WTC11 (cell line): ENCODE measurements at regions not wholly inside any gene's neighbourhood (a gene's known extent, or its start where the extent isn't known, plus 50 kb on each side); places are given as distances from the start of the nearest gene placed in this dataset.

Source experiments
- ATAC-seq: fragments of 200-7000 bp; cut with Tn5 transposase; 2 replicates; pipeline ENCODE4 v1.10.0; 2021; ENCODE audit warnings: mild to moderate bottlenecking, moderate library complexity
- CTCF ChIA-PET: fragments of 300-600 bp; sonication (Branson Sonifier 250); formaldehyde crosslinking; loops from one replicate; lab custom pipeline; 2021; ENCODE audit warnings: antibody characterized with exemption; lab: Charles Lee
- POLR2A ChIA-PET: fragments of 350-600 bp; sonication (Branson Sonifier 250); formaldehyde crosslinking; loops from one replicate; lab custom pipeline; 2021; ENCODE audit warnings: antibody characterized with exemption; lab: Charles Lee
- DNase-seq: peaks from one replicate; pipeline ENCODE4 v3.0.0; 2021; ENCODE audit warnings: low spot score
- H3K27ac Mint-ChIP-seq: 2 replicates; pipeline ENCODE4 v1.8.0; 2021; ENCODE audit warnings: mixed read lengths
- H3K27me3 Mint-ChIP-seq: 2 replicates; pipeline ENCODE4 v1.8.0; 2021; ENCODE audit warnings: low read depth, mild to moderate bottlenecking, moderate library complexity, mixed read lengths
- H3K36me3 Mint-ChIP-seq: 2 replicates; pipeline ENCODE4 v1.8.0; 2021; ENCODE audit warnings: mixed read lengths
- H3K4me1 Mint-ChIP-seq: 2 replicates; pipeline ENCODE4 v1.8.0; 2022; ENCODE audit warnings: mixed read lengths
- H3K4me3 Mint-ChIP-seq: 2 replicates; pipeline ENCODE4 v1.8.0; 2021; ENCODE audit warnings: mild to moderate bottlenecking, moderate library complexity, mixed read lengths
- H3K9me3 Mint-ChIP-seq: 2 replicates; pipeline ENCODE4 v1.8.0; 2021; ENCODE audit warnings: mixed read lengths
- AR ChIP-seq: fragments of 250-450 bp; sonication (Bioruptor Pico); IDR thresholded peaks from 2 replicates; pipeline ENCODE4 v1.9.0; 2021; ENCODE audit warnings: mild to moderate bottlenecking
- ELF4 ChIP-seq: sonication (generic); formaldehyde crosslinking; IDR thresholded peaks from 2 replicates; pipeline ENCODE4 v1.8.1; 2022; ENCODE audit warnings: low read depth, mild to moderate bottlenecking, moderate library complexity, missing genetic modification reagents
- ETV6 ChIP-seq: sonication (generic); formaldehyde crosslinking; IDR thresholded peaks from 2 replicates; pipeline ENCODE4 v1.8.1; 2022; ENCODE audit warnings: mild to moderate bottlenecking, missing genetic modification reagents
- FOXK1 ChIP-seq: sonication (generic); formaldehyde crosslinking; IDR thresholded peaks from 2 replicates; pipeline ENCODE4 v1.8.0; 2022; ENCODE audit warnings: mild to moderate bottlenecking, moderate library complexity, missing genetic modification reagents
- GTF2I ChIP-seq: fragments of 250-450 bp; sonication (Bioruptor Pico); conservative IDR thresholded peaks from 2 replicates; pipeline ENCODE4 v1.4.0; 2021; ENCODE audit warnings: mild to moderate bottlenecking
- IRF1 ChIP-seq: sonication (generic); formaldehyde crosslinking; IDR thresholded peaks from 2 replicates; pipeline ENCODE4 v1.8.0; 2023; ENCODE audit warnings: missing genetic modification reagents
- PRDM15 ChIP-seq: sonication (generic); formaldehyde crosslinking; IDR thresholded peaks from 2 replicates; pipeline ENCODE4 v1.8.0; 2022; ENCODE audit warnings: missing genetic modification reagents
- PREB ChIP-seq: sonication (generic); formaldehyde crosslinking; IDR thresholded peaks from 2 replicates; pipeline ENCODE4 v1.8.1; 2022; ENCODE audit warnings: mild to moderate bottlenecking, missing genetic modification reagents, moderate library complexity, borderline replicate concordance
- PRRX2 ChIP-seq: fragments of 250-450 bp; sonication (Bioruptor Pico); IDR thresholded peaks from 2 replicates; pipeline ENCODE4 v1.8.0; 2021; ENCODE audit warnings: mild to moderate bottlenecking
- SP1 ChIP-seq: sonication (generic); formaldehyde crosslinking; conservative IDR thresholded peaks from 2 replicates; pipeline ENCODE4 v1.8.1; 2022; ENCODE audit warnings: missing genetic modification reagents
- TCF7 ChIP-seq: sonication (generic); formaldehyde crosslinking; IDR thresholded peaks from 2 replicates; pipeline ENCODE4 v1.8.0; 2022; ENCODE audit warnings: mild to moderate bottlenecking, low read depth, missing genetic modification reagents, moderate library complexity
- ZBTB21 ChIP-seq: sonication (generic); formaldehyde crosslinking; IDR thresholded peaks from 2 replicates; pipeline ENCODE4 v1.8.1; 2023; ENCODE audit warnings: mild to moderate bottlenecking, missing genetic modification reagents, borderline replicate concordance
- ZNF263 ChIP-seq: sonication (generic); formaldehyde crosslinking; IDR thresholded peaks from 2 replicates; pipeline ENCODE4 v1.8.1; 2022; ENCODE audit warnings: low read depth, mild to moderate bottlenecking, moderate library complexity, missing genetic modification reagents
- ZNF281 ChIP-seq: sonication (generic); formaldehyde crosslinking; IDR thresholded peaks from 2 replicates; pipeline ENCODE4 v1.8.0; 2023; ENCODE audit warnings: mild to moderate bottlenecking, missing genetic modification reagents
- ZNF396 ChIP-seq: fragments of 250-450 bp; sonication (Bioruptor Pico); IDR thresholded peaks from 2 replicates; pipeline ENCODE4 v1.8.0; 2021; ENCODE audit warnings: mild to moderate bottlenecking, moderate library complexity, borderline replicate concordance
- ZNF416 ChIP-seq: fragments of 250-450 bp; sonication (Bioruptor Pico); IDR thresholded peaks from 2 replicates; pipeline ENCODE4 v1.9.0; 2021; ENCODE audit warnings: mild to moderate bottlenecking, inconsistent platforms
- ZNF423 ChIP-seq: fragments of 250-450 bp; sonication (Bioruptor Pico); IDR thresholded peaks from 2 replicates; pipeline ENCODE4 v2.1.2; 2022; ENCODE audit warnings: mild to moderate bottlenecking, moderate library complexity

GRCh38 chr5:172565455-172565854 lies 75.6 kb upstream of the NEURL1B start:
- Mint-ChIP-seq H3K4me1 (peaks cover 10% of the 10 kb centered on the region), H3K36me3 (no peaks in the 10 kb centered on the region)

GRCh38 chr5:172564883-172565282 lies 76.2 kb upstream of the NEURL1B start:
- no peak for DNase-seq
- Mint-ChIP-seq H3K4me3 (no peak overlapping the region), H3K27me3 (no peaks in the 10 kb centered on the region; the same call in 1 of the 2 replicates), H3K27ac (no peak overlapping the region), H3K9me3 (no peaks in the 10 kb centered on the region), H3K4me1 (peaks cover 5% of the 10 kb centered on the region), H3K36me3 (no peaks in the 10 kb centered on the region)
- CTCF ChIA-PET, result interaction anchor here (1.0 to 2.1 kb wide), 2 partner anchors 85 to 103 kb away, joined by 4 to 6 read pairs; no protein-coding TSS in a partner anchor
- no peak for ATAC-seq
- POLR2A ChIA-PET, result interaction anchor here (0.6 kb wide), 1 partner anchor 14 kb away, joined by 3 read pairs; no protein-coding TSS in a partner anchor
- TF ChIP-seq FOXK1 (CRISPR knock-in tag) (no peak), IRF1 (CRISPR knock-in tag) (no peak), TCF7 (CRISPR knock-in tag) (no peak), ZNF396 (no peak), PRDM15 (CRISPR knock-in tag) (no peak), GTF2I (CRISPR knock-in tag) (no peak), ETV6 (no peak), AR (CRISPR knock-in tag) (no peak), ZBTB21 (CRISPR knock-in tag) (no peak), ZNF281 (no peak), PRRX2 (CRISPR knock-in tag) (no peak), ZNF263 (no peak)

More at GRCh38 chr5:172565455-172565854, 75.6 kb upstream of the NEURL1B start:
- no peaks in the 10 kb centered on the region for H3K9me3 Mint-ChIP-seq
- CTCF ChIA-PET, result interaction anchor here (1.0 to 2.1 kb wide), 2 partner anchors 86 to 104 kb away, joined by 4 to 6 read pairs; no protein-coding TSS in a partner anchor
- ATAC-seq, result no peak
- no peak overlapping the region for H3K4me3 Mint-ChIP-seq
- TF ChIP-seq SP1 (CRISPR knock-in tag), result no peak
- TF ChIP-seq PREB (CRISPR knock-in tag), result no peak
- no peak for TF ChIP-seq AR (CRISPR knock-in tag)
- no peak for TF ChIP-seq ELF4
- TF ChIP-seq ZNF416 (CRISPR knock-in tag), result no peak
- TF ChIP-seq ZNF423 (CRISPR knock-in tag), result no peak
- POLR2A ChIA-PET, result interaction anchor here (0.6 kb wide), 1 partner anchor 14 kb away, joined by 3 read pairs; no protein-coding TSS in a partner anchor
- H3K27me3 Mint-ChIP-seq, result no peaks in the 10 kb centered on the region; the same call in 1 of the 2 replicates
- DNase-seq, result no peak
- no peak overlapping the region for H3K27ac Mint-ChIP-seq
